ENCODE measurements at regions not wholly inside any gene's neighbourhood (a gene's known extent, or its start where the extent isn't known, plus 50 kb on each side); places are given as distances from the start of the nearest gene placed in this dataset.

- no peak for TF ChIP-seq CTCF (IDR thresholded peaks at IDR 0.05; ENCODE audit: control extremely low read depth in 1 of 3, insufficient read depth in 1 of 3, low read depth in 1 of 3, low read length in 3 of 3)
- TF ChIP-seq USF2 (IDR thresholded peaks at IDR 0.05; ENCODE audit: low read length), result no peak
- no peak for TF ChIP-seq ASH2L (IDR thresholded peaks at IDR 0.05; ENCODE audit: low read length)
- TF ChIP-seq KDM1A (IDR thresholded peaks at IDR 0.05; ENCODE audit: borderline replicate concordance, low read length), result no peak
- no peak for TF ChIP-seq EZH2 (IDR thresholded peaks at IDR 0.05; ENCODE audit: low read depth, low read length, severe bottlenecking)
- TF ChIP-seq TAF7 (optimal IDR thresholded peaks at IDR 0.05; ENCODE audit: borderline replicate concordance, low read depth, low read length), result no peak
- no peak for TF ChIP-seq MAFK (IDR thresholded peaks at IDR 0.05; ENCODE audit: low read depth, low read length)
- TF ChIP-seq ZNF274 (IDR thresholded peaks at IDR 0.05; ENCODE audit: borderline replicate concordance, extremely low read depth, low read length), result no peak
These were observed 133.4 kb upstream of the FGGY start for GRCh38 chr1:59163268-59164092.

All from H1 (cell line).